IMR-90 (cell line): ENCODE measurements at regions not wholly inside any gene's neighbourhood (a gene's known extent, or its start where the extent isn't known, plus 50 kb on each side); places are given as distances from the start of the nearest gene placed in this dataset.

ENCODE experiments used
- ATAC-seq: fragments of 200-7000 bp; cut with Tn5 transposase; 2 replicates; pipeline ENCODE4 v1.9.1; 2020; ENCODE audit warnings: low read depth, mild to moderate bottlenecking, moderate library complexity
- BruUV-seq: library from RNA; stranded (reverse); fragments of 400-500 nt; replicated peaks from 2 replicates; lab custom pipeline; 2021; lab: Mats Ljungman, UMichigan
- CTCF ChIA-PET: fragments of 300-600 bp; formaldehyde crosslinking; extraction: SDS; loops from one replicate; lab custom pipeline; 2021; ENCODE audit warnings: antibody characterized with exemption; lab: Yijun Ruan, JAX
- POLR2A ChIA-PET: fragments of 300-600 bp; sonication (Branson Sonifier 250); formaldehyde crosslinking; loops from one replicate; lab custom pipeline; 2022; ENCODE audit warnings: antibody characterized with exemption; ENCODE audit not compliant: unreplicated experiment; lab: Charles Lee
- DNase-seq: peaks from one replicate; pipeline ENCODE4 v3.0.0; 2013
- H2AFZ ChIP-seq: replicated peaks from 2 replicates; pipeline ENCODE3; 2013; ENCODE audit warnings: low read length, mild to moderate bottlenecking; ENCODE audit not compliant: poor library complexity
- H2AK5ac ChIP-seq: 2 replicates; pipeline ENCODE4 v1.6.1; 2013; ENCODE audit warnings: low read depth, low read length, inconsistent platforms
- H2AK9ac ChIP-seq: replicated peaks from 2 replicates; pipeline ENCODE3; 2013; ENCODE audit warnings: mild to moderate bottlenecking, low read depth, low read length, moderate library complexity; ENCODE audit not compliant: poor library complexity
- H2BK120ac ChIP-seq: 2 replicates; pipeline ENCODE4 v1.6.1; 2013; ENCODE audit warnings: low read depth, low read length, inconsistent platforms
- H2BK15ac ChIP-seq: 3 replicates; pipeline ENCODE4 v1.6.1; 2013; ENCODE audit warnings: low read depth, low read length, inconsistent platforms
- H2BK20ac ChIP-seq: 2 replicates; pipeline ENCODE4 v1.6.1; 2013; ENCODE audit warnings: low read depth, mild to moderate bottlenecking, inconsistent platforms, low read length, moderate library complexity
- H2BK5ac ChIP-seq: 2 replicates; pipeline ENCODE4 v1.6.1; 2013; ENCODE audit warnings: mild to moderate bottlenecking, low read depth, low read length, inconsistent platforms; ENCODE audit not compliant: poor library complexity, severe bottlenecking
- H3K14ac ChIP-seq: replicated peaks from 2 replicates; pipeline ENCODE4 v1.6.1; 2013; ENCODE audit warnings: low read depth, low read length, inconsistent platforms
- H3K18ac ChIP-seq: 2 replicates; pipeline ENCODE4 v1.6.1; 2013; ENCODE audit warnings: low read depth, low read length, control low read depth
- H3K23ac ChIP-seq: 2 replicates; pipeline ENCODE4 v1.6.1; 2013; ENCODE audit warnings: low read depth, low read length, inconsistent platforms
- H3K27ac ChIP-seq: 2 replicates; pipeline ENCODE4 v1.5.1; 2013; ENCODE audit warnings: mild to moderate bottlenecking, control low read depth, low read length; ENCODE audit not compliant: insufficient read depth
- H3K27me3 ChIP-seq: 2 replicates; pipeline ENCODE4 v1.6.1; 2013; ENCODE audit warnings: low read length; ENCODE audit not compliant: control insufficient read depth, insufficient read depth
- H3K36me3 ChIP-seq: 2 replicates; pipeline ENCODE4 v1.6.1; 2013; ENCODE audit warnings: low read length, mixed read lengths; ENCODE audit not compliant: control insufficient read depth, insufficient read depth
- H3K4ac ChIP-seq: 2 replicates; pipeline ENCODE4 v1.6.1; 2013; ENCODE audit warnings: low read depth, low read length, inconsistent platforms
- H3K4me1 ChIP-seq: 2 replicates; pipeline ENCODE4 v1.6.1; 2013; ENCODE audit warnings: low read length, mixed read lengths; ENCODE audit not compliant: control insufficient read depth, insufficient read depth
- H3K4me2 ChIP-seq: 2 replicates; pipeline ENCODE4 v1.6.1; 2013; ENCODE audit warnings: low read depth, mild to moderate bottlenecking, control low read depth, low read length, moderate library complexity
- H3K4me3 ChIP-seq: 2 replicates; pipeline ENCODE4 v1.5.1; 2013; ENCODE audit warnings: low read depth, mild to moderate bottlenecking, control low read depth, low read length, moderate library complexity; ENCODE audit not compliant: insufficient read depth
- H3K56ac ChIP-seq: 2 replicates; pipeline ENCODE4 v1.6.1; 2013; ENCODE audit warnings: low read length, inconsistent platforms; ENCODE audit not compliant: insufficient read depth; ENCODE audit errors: extremely low read depth
- H3K79me1 ChIP-seq, 2 experiments: 2 replicates each; pipeline ENCODE4 v1.6.1; 2013; ENCODE audit warnings: low read length in 2 of 2, inconsistent platforms in 1 of 2, low read depth in 1 of 2
- H3K9ac ChIP-seq: 2 replicates; pipeline ENCODE4 v1.6.1; 2013; ENCODE audit warnings: low read depth, low read length, control low read depth
- H3K9me1 ChIP-seq: 2 replicates; pipeline ENCODE4 v1.6.1; 2013; ENCODE audit warnings: low read length, inconsistent platforms; ENCODE audit not compliant: insufficient read depth
- H3K9me3 ChIP-seq: 2 replicates; pipeline ENCODE4 v1.6.1; 2013; ENCODE audit warnings: low read length; ENCODE audit not compliant: control insufficient read depth, insufficient read depth
- H4K20me1 ChIP-seq: 2 replicates; pipeline ENCODE4 v1.6.1; 2013; ENCODE audit warnings: low read length, inconsistent platforms; ENCODE audit not compliant: insufficient read depth
- H4K5ac ChIP-seq: 2 replicates; pipeline ENCODE4 v1.6.1; 2013; ENCODE audit warnings: mild to moderate bottlenecking, low read depth, low read length, control low read depth
- H4K8ac ChIP-seq, 2 experiments: 2 replicates each; pipeline ENCODE4 v1.6.1; 2013; ENCODE audit warnings: low read depth in 2 of 2, low read length in 2 of 2, control low read depth in 1 of 2, inconsistent platforms in 1 of 2
- H4K91ac ChIP-seq: 2 replicates; pipeline ENCODE4 v1.6.1; 2013; ENCODE audit warnings: low read depth, low read length, inconsistent platforms; ENCODE audit not compliant: insufficient read depth
- BHLHE40 ChIP-seq: fragments of 150-350 bp; IDR thresholded peaks from 2 replicates; pipeline ENCODE4 v1.6.1; 2016; ENCODE audit warnings: mild to moderate bottlenecking, low read depth, low read length
- CHD1 ChIP-seq: IDR thresholded peaks from 2 replicates; pipeline ENCODE4 v1.6.1; 2012; ENCODE audit warnings: low read depth, low read length, improper control_type of control experiment
- CTCF ChIP-seq: conservative IDR thresholded peaks from 2 replicates; pipeline ENCODE4 v1.5.1; 2012; ENCODE audit warnings: mild to moderate bottlenecking, low read depth, low read length, improper control_type of control experiment
- ELK1 ChIP-seq: fragments of 150-350 bp; IDR thresholded peaks from 2 replicates; pipeline ENCODE4 v1.6.1; 2016; ENCODE audit warnings: low read depth, mild to moderate bottlenecking, low read length, moderate library complexity, borderline replicate concordance
- FOS ChIP-seq: fragments of 150-350 bp; IDR thresholded peaks from 2 replicates; pipeline ENCODE4 v1.6.1; 2016; ENCODE audit warnings: low read depth, low read length
- MAFK ChIP-seq: IDR thresholded peaks from 2 replicates; pipeline ENCODE4 v1.6.1; 2012; ENCODE audit warnings: low read depth, low read length, improper control_type of control experiment
- MAZ ChIP-seq: IDR thresholded peaks from 2 replicates; pipeline ENCODE4 v1.6.1; 2012; ENCODE audit warnings: low read depth, mild to moderate bottlenecking, low read length, improper control_type of control experiment, moderate library complexity, borderline replicate concordance
- MXI1 ChIP-seq: IDR thresholded peaks from 2 replicates; pipeline ENCODE4 v1.6.1; 2012; ENCODE audit warnings: low read depth, mild to moderate bottlenecking, low read length, moderate library complexity, borderline replicate concordance
- NFE2L2 ChIP-seq: fragments of 150-350 bp; IDR thresholded peaks from 2 replicates; pipeline ENCODE4 v1.6.1; 2016; ENCODE audit warnings: low read depth, mild to moderate bottlenecking, low read length
- POLR2A ChIP-seq: IDR thresholded peaks from 2 replicates; pipeline ENCODE4 v1.6.1; 2012; ENCODE audit warnings: mild to moderate bottlenecking, low read depth, low read length
- RAD21 ChIP-seq: IDR thresholded peaks from 2 replicates; pipeline ENCODE4 v1.6.1; 2012; ENCODE audit warnings: low read length, improper control_type of control experiment
- RCOR1 ChIP-seq: IDR thresholded peaks from 2 replicates; pipeline ENCODE4 v1.6.1; 2012; ENCODE audit warnings: mild to moderate bottlenecking, low read length, improper control_type of control experiment; ENCODE audit not compliant: insufficient replicate concordance
- RFX5 ChIP-seq: IDR thresholded peaks from 2 replicates; pipeline ENCODE4 v1.8.0; 2012; ENCODE audit warnings: low read depth, mild to moderate bottlenecking, low read length, moderate library complexity
- SMC3 ChIP-seq: fragments of 150-350 bp; IDR thresholded peaks from 2 replicates; pipeline ENCODE4 v1.6.1; 2016; ENCODE audit warnings: low read depth, mild to moderate bottlenecking, antibody characterized with exemption, low read length, moderate library complexity
- WGBS, 2 experiments: methylation state at CpG; one replicate each; pipeline versions ENCODE4 v1.1.5 to v1.1.7; 2013; ENCODE audit warnings: missing lambda C conversion rate in 2 of 2; ENCODE audit not compliant: insufficient read length in 1 of 2; ENCODE audit errors: extremely low coverage in 2 of 2; 5-methylcytosine and 5-hydroxymethylcytosine counted together
- dilution Hi-C: fragments of 300-500 bp; cut with HindIII; formaldehyde crosslinking; loops from one replicate; pipeline ENCODE4 v1.14.3; 2018; ENCODE audit warnings: low sequenced_read_pairs; ENCODE audit not compliant: unreplicated experiment
- in situ Hi-C: fragments of 300-500 bp; cut with MboI; formaldehyde crosslinking; loops from 3 replicates; pipeline ENCODE4 v1.14.3; 2019; ENCODE audit warnings: low sequenced_read_pairs, inconsistent platforms, mixed read lengths
- intact Hi-C: fragments of 100-400 bp; cut with micrococcal nuclease; formaldehyde crosslinking; loops from 2 replicates; pipeline ENCODE4 v1.10.0; 2022

- ATAC-seq: no peak
Measured at GRCh38 chr2:893311-893710, 57.3 kb upstream of the SNTG2 start.

More at GRCh38 chr2:893311-893710, 57.3 kb upstream of the SNTG2 start:
- Histone ChIP-seq H3K4ac (no peak overlapping the region), H4K8ac (no peak overlapping the region), H3K4me2 (no peak overlapping the region), H2AK9ac (no peak overlapping the region), H3K4me3 (no peak overlapping the region), H2BK20ac (no peak overlapping the region), H3K4me1 (no peaks in the 10 kb centered on the region), H2AK5ac (no peak overlapping the region), H3K9me1 (no peaks in the 10 kb centered on the region), H2BK120ac (no peak overlapping the region), H3K9ac (no peak overlapping the region), H3K23ac (no peak overlapping the region), H2AFZ (no peak overlapping the region), H2BK5ac (no peak overlapping the region), H3K9me3 (peaks cover 18% of the 10 kb centered on the region), H4K5ac (no peak overlapping the region), H2BK15ac (no peak overlapping the region), H3K14ac (no peak overlapping the region), H3K27me3 (no peaks in the 10 kb centered on the region), H4K91ac (no peak overlapping the region), H4K20me1 (no peaks in the 10 kb centered on the region), H3K36me3 (no peaks in the 10 kb centered on the region), H3K79me1 (no peaks in the 10 kb centered on the region), H3K27ac (no peak overlapping the region), H3K18ac (no peak overlapping the region), H3K56ac (no peak overlapping the region)
- ChIA-PET POLR2A (no interaction called here), CTCF (no interaction called here)
- DNase-seq: no peak
- no peak for TF ChIP-seq RFX5
- no peak for TF ChIP-seq MXI1
- TF ChIP-seq ELK1: no peak
- no peak for TF ChIP-seq CTCF
- no peak for TF ChIP-seq POLR2A
- no peak for TF ChIP-seq NFE2L2
- TF ChIP-seq FOS: no peak
- no peak for TF ChIP-seq SMC3
- TF ChIP-seq RCOR1: no peak
- no peak for TF ChIP-seq CHD1
- no peak for TF ChIP-seq BHLHE40
- no peak for TF ChIP-seq RAD21
- no peak for TF ChIP-seq MAZ
- no peak for TF ChIP-seq MAFK
- intact Hi-C loops: no loop called here
- dilution Hi-C loops: no loop called here
- in situ Hi-C loops: no loop called here
- no TSS peak for BruUV-seq
- 40% methylated on average over 1 of the region's 7 CpGs; no CpG with 5 or more reads in 1 of the 2 experiments for whole genome bisulfite sequencing, 2 experiments
